Naive B cell (primary cell): ENCODE measurements at regions not wholly inside any gene's neighbourhood (a gene's known extent, or its start where the extent isn't known, plus 50 kb on each side); places are given as distances from the start of the nearest gene placed in this dataset.
A peak's percentile ranks its signal among the peaks of the same experiment; 100 is the strongest.

ENCODE experiments used
- ATAC-seq, 2 donors: fragments of 150-1000 bp; cut with Tn5 transposase; 2 replicates each; pipeline ENCODE4 v1.10.0; 2021; ENCODE audit warnings: low read depth in 2 of 2, mild to moderate bottlenecking in 2 of 2, moderate library complexity in 2 of 2
- DNase-seq: peaks from one replicate; pipeline ENCODE4 v3.0.0; 2022
- H3K27ac Mint-ChIP-seq, 6 donors: one replicate each; pipeline ENCODE4 v1.8.0; 2020 to 2022; ENCODE audit warnings: mild to moderate bottlenecking in 6 of 6, mixed read lengths in 6 of 6, moderate library complexity in 5 of 6, inconsistent platforms in 2 of 6
- H3K27me3 Mint-ChIP-seq, 3 donors: one replicate each; pipeline ENCODE4 v1.8.0; 2021 to 2022; ENCODE audit warnings: mixed read lengths in 3 of 3, mild to moderate bottlenecking in 1 of 3
- H3K36me3 Mint-ChIP-seq, 2 donors: one replicate each; pipeline ENCODE4 v1.8.0; 2020 to 2022; ENCODE audit warnings: mixed read lengths in 2 of 2, inconsistent platforms in 1 of 2, mild to moderate bottlenecking in 1 of 2
- H3K4me1 Mint-ChIP-seq, 3 donors: one replicate each; pipeline ENCODE4 v1.8.0; 2020 to 2022; ENCODE audit warnings: mixed read lengths in 3 of 3, inconsistent platforms in 1 of 3, mild to moderate bottlenecking in 1 of 3, moderate library complexity in 1 of 3
- H3K4me3 Mint-ChIP-seq, 8 donors: one replicate each; pipeline ENCODE4 v1.8.0; 2020 to 2022; ENCODE audit warnings: mild to moderate bottlenecking in 8 of 8, mixed read lengths in 8 of 8, moderate library complexity in 8 of 8, inconsistent platforms in 2 of 8
- H3K9me3 Mint-ChIP-seq, 7 donors: one replicate each; pipeline ENCODE4 v1.8.0; 2020 to 2022; ENCODE audit warnings: mixed read lengths in 7 of 7, mild to moderate bottlenecking in 5 of 7, inconsistent platforms in 2 of 7, moderate library complexity in 1 of 7

- Mint-ChIP-seq H3K4me3 (no peak overlapping the region), H3K27me3 (peaks cover 32 to 43% (median 34%) of the 10 kb centered on the region in 3 donors), H3K27ac (no peak overlapping the region), H3K4me1 (no peaks in the 10 kb centered on the region), H3K36me3 (no peaks in the 10 kb centered on the region), H3K9me3 (peaks cover 0 to 2% (median 0%) of the 10 kb centered on the region in 7 donors)
- no peak for ATAC-seq
- DNase-seq: no peak
Measured at GRCh38 chr15:79519628-79520027, 87.5 kb downstream of the MINAR1 start.

GRCh38 chr15:79520654-79521053 lies 88.5 kb downstream of the MINAR1 start:
- Mint-ChIP-seq H3K9me3 (peaks cover 0 to 2% (median 0%) of the 10 kb centered on the region in 7 donors), H3K27me3 (peaks cover 32 to 43% (median 33%) of the 10 kb centered on the region in 3 donors), H3K4me3 (no peak overlapping the region), H3K36me3 (no peaks in the 10 kb centered on the region), H3K27ac (no peak overlapping the region), H3K4me1 (no peaks in the 10 kb centered on the region)
- no peak for DNase-seq
- no peak for ATAC-seq

GRCh38 chr15:79522656-79523055 lies 90.5 kb downstream of the MINAR1 start:
- no peaks in the 10 kb centered on the region for H3K4me1 Mint-ChIP-seq
- no peak for DNase-seq
- H3K27ac Mint-ChIP-seq: no peak overlapping the region
- no peak for ATAC-seq
- no peaks in the 10 kb centered on the region for H3K36me3 Mint-ChIP-seq
- no peaks in the 10 kb centered on the region for H3K9me3 Mint-ChIP-seq
- H3K4me3 Mint-ChIP-seq: no peak overlapping the region
- peaks cover 23 to 30% (median 28%) of the 10 kb centered on the region in 3 donors for H3K27me3 Mint-ChIP-seq

GRCh38 chr15:79523266-79523665 lies 91.1 kb downstream of the MINAR1 start:
- H3K36me3 Mint-ChIP-seq: no peaks in the 10 kb centered on the region
- no peaks in the 10 kb centered on the region for H3K4me1 Mint-ChIP-seq
- no peak for ATAC-seq
- no peaks in the 10 kb centered on the region for H3K9me3 Mint-ChIP-seq
- no peak overlapping the region for H3K27ac Mint-ChIP-seq
- DNase-seq: no peak
- no peak overlapping the region for H3K4me3 Mint-ChIP-seq
- peaks cover 25 to 28% (median 28%) of the 10 kb centered on the region in 3 donors for H3K27me3 Mint-ChIP-seq

- Mint-ChIP-seq H3K27ac (no peak overlapping the region), H3K4me1 (no peaks in the 10 kb centered on the region), H3K27me3 (peaks cover 21 to 31% (median 26%) of the 10 kb centered on the region in 3 donors), H3K4me3 (no peak overlapping the region), H3K36me3 (no peaks in the 10 kb centered on the region), H3K9me3 (no peaks in the 10 kb centered on the region)
- ATAC-seq: no peak
- DNase-seq: no peak
Measured at GRCh38 chr15:79524531-79524930, 92.4 kb downstream of the MINAR1 start.

- DNase-seq: no peak
- no peaks in the 10 kb centered on the region for H3K36me3 Mint-ChIP-seq
- H3K9me3 Mint-ChIP-seq: no peaks in the 10 kb centered on the region
- ATAC-seq: no peak
- peaks cover 15 to 28% (median 25%) of the 10 kb centered on the region in 3 donors for H3K27me3 Mint-ChIP-seq
- H3K4me3 Mint-ChIP-seq: no peak overlapping the region
- H3K4me1 Mint-ChIP-seq: no peaks in the 10 kb centered on the region
- H3K27ac Mint-ChIP-seq: no peak overlapping the region
Measured at GRCh38 chr15:79526376-79526775, 94.2 kb downstream of the MINAR1 start.

GRCh38 chr15:79527821-79528220 lies 95.7 kb downstream of the MINAR1 start:
- no peak for ATAC-seq
- no peaks in the 10 kb centered on the region for H3K36me3 Mint-ChIP-seq

GRCh38 chr15:79529157-79529785 lies 97.1 kb downstream of the MINAR1 start:
- Mint-ChIP-seq H3K27me3 (peaks cover 10 to 25% (median 22%) of the 10 kb centered on the region in 3 donors), H3K9me3 (peaks cover 0 to 6% (median 0%) of the 10 kb centered on the region in 7 donors), H3K36me3 (no peaks in the 10 kb centered on the region), H3K4me1 (no peaks in the 10 kb centered on the region), H3K27ac (no peak overlapping the region), H3K4me3 (no peak overlapping the region)
- no peak for ATAC-seq
- no peak for DNase-seq

More at GRCh38 chr15:79527821-79528220, 95.7 kb downstream of the MINAR1 start:
- H3K9me3 Mint-ChIP-seq: peaks cover 0 to 3% (median 0%) of the 10 kb centered on the region in 7 donors
- no peaks in the 10 kb centered on the region for H3K4me1 Mint-ChIP-seq
- H3K4me3 Mint-ChIP-seq: no peak overlapping the region
- H3K27ac Mint-ChIP-seq: no peak overlapping the region
- H3K27me3 Mint-ChIP-seq: peaks cover 15 to 28% (median 25%) of the 10 kb centered on the region in 3 donors
- DNase-seq: no peak

GRCh38 chr15:79535536-79535935 lies 103.4 kb downstream of the MINAR1 start:
- peaks cover 13 to 17% (median 15%) of the 10 kb centered on the region in 3 donors for H3K27me3 Mint-ChIP-seq

GRCh38 chr15:79538527-79538926 lies 106.4 kb downstream of the MINAR1 start:
- Mint-ChIP-seq H3K36me3 (no peaks in the 10 kb centered on the region), H3K27ac (no peak overlapping the region), H3K4me3 (no peak overlapping the region), H3K27me3 (peaks cover 12 to 21% (median 15%) of the 10 kb centered on the region in 3 donors), H3K9me3 (peaks cover 0 to 6% (median 0%) of the 10 kb centered on the region in 7 donors), H3K4me1 (no peaks in the 10 kb centered on the region)
- no peak for ATAC-seq
- DNase-seq: no peak

More at GRCh38 chr15:79535536-79535935, 103.4 kb downstream of the MINAR1 start:
- H3K36me3 Mint-ChIP-seq: no peaks in the 10 kb centered on the region
- H3K9me3 Mint-ChIP-seq: peaks cover 0 to 6% (median 0%) of the 10 kb centered on the region in 7 donors
- no peak overlapping the region for H3K4me3 Mint-ChIP-seq
- no peak for ATAC-seq
- no peak overlapping the region for H3K27ac Mint-ChIP-seq
- no peaks in the 10 kb centered on the region for H3K4me1 Mint-ChIP-seq
- DNase-seq: no peak

GRCh38 chr15:79539401-79539800 lies 107.3 kb downstream of the MINAR1 start:
- Mint-ChIP-seq H3K27ac (peak overlapping the region in 1 of 6 donors; percentile 2), H3K4me1 (no peaks in the 10 kb centered on the region), H3K36me3 (no peaks in the 10 kb centered on the region), H3K9me3 (no peaks in the 10 kb centered on the region), H3K4me3 (peak overlapping the region in 1 of 8 donors; percentile 22), H3K27me3 (peaks cover 8 to 14% (median 12%) of the 10 kb centered on the region in 3 donors)
- DNase-seq (no peak), ATAC-seq (no peak)

- Mint-ChIP-seq H3K27ac (no peak overlapping the region), H3K4me3 (no peak overlapping the region), H3K4me1 (no peaks in the 10 kb centered on the region), H3K9me3 (no peaks in the 10 kb centered on the region), H3K27me3 (peaks cover 8 to 17% (median 8%) of the 10 kb centered on the region in 3 donors), H3K36me3 (no peaks in the 10 kb centered on the region)
- DNase-seq (no peak), ATAC-seq (no peak)
Measured at GRCh38 chr15:79540551-79540950, 108.4 kb downstream of the MINAR1 start.

- Mint-ChIP-seq H3K27me3 (peaks cover 8 to 22% (median 14%) of the 10 kb centered on the region in 3 donors), H3K4me3 (no peak overlapping the region), H3K9me3 (no peaks in the 10 kb centered on the region), H3K36me3 (no peaks in the 10 kb centered on the region), H3K4me1 (no peaks in the 10 kb centered on the region), H3K27ac (no peak overlapping the region)
- DNase-seq (no peak), ATAC-seq (no peak)
Measured at GRCh38 chr15:79541196-79541595, 109.1 kb downstream of the MINAR1 start.

- DNase-seq: no peak
Measured at GRCh38 chr15:79543097-79543496, 111.0 kb downstream of the MINAR1 start.

More at GRCh38 chr15:79543097-79543496, 111.0 kb downstream of the MINAR1 start:
- Mint-ChIP-seq H3K4me3 (no peak overlapping the region), H3K9me3 (no peaks in the 10 kb centered on the region), H3K27me3 (peaks cover 4 to 22% (median 14%) of the 10 kb centered on the region in 3 donors), H3K27ac (no peak overlapping the region), H3K4me1 (no peaks in the 10 kb centered on the region), H3K36me3 (no peaks in the 10 kb centered on the region)
- ATAC-seq: no peak
